ENCODE measurements at regions not wholly inside any gene's neighbourhood (a gene's known extent, or its start where the extent isn't known, plus 50 kb on each side); places are given as distances from the start of the nearest gene placed in this dataset.

DNA sequence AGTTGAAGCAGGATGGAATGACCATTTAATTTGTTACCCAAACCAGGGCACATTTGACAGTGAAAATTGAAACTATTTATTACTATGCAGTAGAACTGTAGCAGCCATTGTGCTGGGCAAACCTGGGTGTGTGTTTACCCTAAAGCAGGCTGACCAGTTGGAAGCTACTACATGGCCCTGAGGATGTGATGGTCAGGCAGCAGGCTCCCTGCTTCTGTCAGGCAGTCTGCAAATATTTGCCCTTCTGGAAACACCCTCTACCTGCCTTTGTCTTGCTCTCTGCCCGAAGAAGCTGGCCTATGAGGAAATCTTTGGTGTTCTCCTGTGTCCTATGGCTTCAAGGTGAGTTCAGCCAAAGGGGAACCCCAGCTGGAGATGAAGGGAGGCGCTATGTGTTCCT is 600.1 kb upstream of the KIRREL3 start:
- TF ChIP-seq, protein P1, sequence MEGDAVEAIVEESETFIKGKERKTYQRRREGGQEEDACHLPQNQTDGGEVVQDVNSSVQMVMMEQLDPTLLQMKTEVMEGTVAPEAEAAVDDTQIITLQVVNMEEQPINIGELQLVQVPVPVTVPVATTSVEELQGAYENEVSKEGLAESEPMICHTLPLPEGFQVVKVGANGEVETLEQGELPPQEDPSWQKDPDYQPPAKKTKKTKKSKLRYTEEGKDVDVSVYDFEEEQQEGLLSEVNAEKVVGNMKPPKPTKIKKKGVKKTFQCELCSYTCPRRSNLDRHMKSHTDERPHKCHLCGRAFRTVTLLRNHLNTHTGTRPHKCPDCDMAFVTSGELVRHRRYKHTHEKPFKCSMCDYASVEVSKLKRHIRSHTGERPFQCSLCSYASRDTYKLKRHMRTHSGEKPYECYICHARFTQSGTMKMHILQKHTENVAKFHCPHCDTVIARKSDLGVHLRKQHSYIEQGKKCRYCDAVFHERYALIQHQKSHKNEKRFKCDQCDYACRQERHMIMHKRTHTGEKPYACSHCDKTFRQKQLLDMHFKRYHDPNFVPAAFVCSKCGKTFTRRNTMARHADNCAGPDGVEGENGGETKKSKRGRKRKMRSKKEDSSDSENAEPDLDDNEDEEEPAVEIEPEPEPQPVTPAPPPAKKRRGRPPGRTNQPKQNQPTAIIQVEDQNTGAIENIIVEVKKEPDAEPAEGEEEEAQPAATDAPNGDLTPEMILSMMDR (IDR thresholded peaks at IDR 0.05; ENCODE audit: unreplicated experiment), result no peak
- Mint-ChIP-seq H3K4me1 (ENCODE audit: insufficient read depth, unreplicated experiment) (no peaks in the 10 kb centered on the region), H3K36me3 (ENCODE audit: insufficient read depth, unreplicated experiment) (no peaks in the 10 kb centered on the region), H3K4me3 (ENCODE audit: unreplicated experiment) (no peak overlapping the region), H3K27me3 (ENCODE audit: insufficient read depth, unreplicated experiment) (no peaks in the 10 kb centered on the region), H3K9me3 (ENCODE audit: unreplicated experiment) (no peaks in the 10 kb centered on the region), H3K27ac (ENCODE audit: low read depth, unreplicated experiment) (no peak overlapping the region)
- CTCF ChIA-PET, result interaction anchor here (0.5 to 0.7 kb wide), 2 partner anchors 87 to 395 kb away, joined by 3 read pairs; no protein-coding TSS in a partner anchor
- POLR2A ChIA-PET, result interaction anchor here (0.6 kb wide), 1 partner anchor 250 kb away, joined by 3 read pairs; no protein-coding TSS in a partner anchor
- BruUV-seq (replicated peaks), result no TSS peak
- intact Hi-C loops (cut with micrococcal nuclease), result no loop called here
- DNase-seq (ENCODE audit: unreplicated experiment), result no peak

GRCh38 chr11:127598476-127598875 is 597.9 kb upstream of the KIRREL3 start:
- H3K36me3 Mint-ChIP-seq (ENCODE audit: insufficient read depth, unreplicated experiment), result no peaks in the 10 kb centered on the region
- ChIA-PET POLR2A (no interaction called here), CTCF (interaction anchor here (0.6 to 1.4 kb wide), 3 partner anchors 12 to 104 kb away, joined by 3 to 6 read pairs (median 5); no protein-coding TSS in a partner anchor)
- no TSS peak for BruUV-seq (replicated peaks)
- DNase-seq (ENCODE audit: unreplicated experiment), result no peak
- H3K4me3 Mint-ChIP-seq (ENCODE audit: unreplicated experiment), result no peak overlapping the region
- H3K27ac Mint-ChIP-seq (ENCODE audit: low read depth, unreplicated experiment), result no peak overlapping the region
- TF ChIP-seq, protein P1 (IDR thresholded peaks at IDR 0.05; ENCODE audit: unreplicated experiment), result no peak
- H3K9me3 Mint-ChIP-seq (ENCODE audit: unreplicated experiment), result no peaks in the 10 kb centered on the region
- intact Hi-C loops (cut with micrococcal nuclease), result no loop called here
- H3K4me1 Mint-ChIP-seq (ENCODE audit: insufficient read depth, unreplicated experiment), result no peaks in the 10 kb centered on the region
- no peaks in the 10 kb centered on the region for H3K27me3 Mint-ChIP-seq (ENCODE audit: insufficient read depth, unreplicated experiment)

GRCh38 chr11:127596433-127596832 is 595.9 kb upstream of the KIRREL3 start:
- TF ChIP-seq, protein P1 (IDR thresholded peaks at IDR 0.05; ENCODE audit: unreplicated experiment), result no peak
- H3K36me3 Mint-ChIP-seq (ENCODE audit: insufficient read depth, unreplicated experiment), result no peaks in the 10 kb centered on the region
- H3K9me3 Mint-ChIP-seq (ENCODE audit: unreplicated experiment), result no peaks in the 10 kb centered on the region
- no peak for DNase-seq (ENCODE audit: unreplicated experiment)
- ChIA-PET CTCF (interaction anchor here (0.5 to 0.6 kb wide), 2 partner anchors 22 to 323 kb away, joined by 3 to 5 read pairs; no protein-coding TSS in a partner anchor), POLR2A (interaction anchor here (0.7 kb wide), 1 partner anchor 46 kb away, joined by 3 read pairs; no protein-coding TSS in a partner anchor)
- no peak overlapping the region for H3K27ac Mint-ChIP-seq (ENCODE audit: low read depth, unreplicated experiment)
- no peak overlapping the region for H3K4me3 Mint-ChIP-seq (ENCODE audit: unreplicated experiment)
- intact Hi-C loops (cut with micrococcal nuclease), result no loop called here
- BruUV-seq (replicated peaks), result no TSS peak
- H3K27me3 Mint-ChIP-seq (ENCODE audit: insufficient read depth, unreplicated experiment), result no peaks in the 10 kb centered on the region
- no peaks in the 10 kb centered on the region for H3K4me1 Mint-ChIP-seq (ENCODE audit: insufficient read depth, unreplicated experiment)

DNA sequence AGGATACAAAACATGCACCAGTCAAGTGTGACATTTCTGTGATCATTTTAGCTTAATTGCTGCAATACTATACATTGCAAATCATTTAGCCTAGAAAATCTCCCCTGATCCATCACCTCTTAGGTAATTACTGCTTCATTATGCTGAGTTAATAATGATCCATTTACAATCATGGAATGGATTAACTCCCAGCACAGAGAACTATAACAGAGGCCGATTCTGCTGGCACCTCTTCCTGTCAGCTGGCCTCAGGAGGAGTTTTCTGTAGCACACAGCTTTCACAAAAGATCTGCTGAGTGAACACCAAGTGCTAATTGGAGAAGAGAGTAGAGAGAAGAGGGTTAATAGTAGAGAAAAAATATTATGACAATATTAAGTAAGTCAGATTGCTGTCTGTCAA is 591.8 kb upstream of the KIRREL3 start:
- ChIA-PET POLR2A (no interaction called here), CTCF (interaction anchor here (0.5 kb wide), 2 partner anchors 200 to 729 kb away, joined by 3 to 4 read pairs; no protein-coding TSS in a partner anchor)
- Mint-ChIP-seq H3K4me1 (ENCODE audit: insufficient read depth, unreplicated experiment) (no peaks in the 10 kb centered on the region), H3K36me3 (ENCODE audit: insufficient read depth, unreplicated experiment) (no peaks in the 10 kb centered on the region), H3K27me3 (ENCODE audit: insufficient read depth, unreplicated experiment) (no peaks in the 10 kb centered on the region), H3K27ac (ENCODE audit: low read depth, unreplicated experiment) (no peak overlapping the region), H3K9me3 (ENCODE audit: unreplicated experiment) (no peaks in the 10 kb centered on the region), H3K4me3 (ENCODE audit: unreplicated experiment) (no peak overlapping the region)
- no TSS peak for BruUV-seq (replicated peaks)
- DNase-seq (ENCODE audit: unreplicated experiment), result no peak
- TF ChIP-seq, protein P1 (IDR thresholded peaks at IDR 0.05; ENCODE audit: unreplicated experiment), result no peak
- intact Hi-C loops (cut with micrococcal nuclease), result no loop called here

All from MCF 10A (cell line).